Upper lobe of right lung (tissue), 1 donor: ENCODE measurements at regions not wholly inside any gene's neighbourhood (a gene's known extent, or its start where the extent isn't known, plus 50 kb on each side); places are given as distances from the start of the nearest gene placed in this dataset.
A peak's percentile ranks its signal among the peaks of the same experiment; 100 is the strongest.

Source experiments
- ATAC-seq: fragments of 200-7000 bp; cut with Tn5 transposase; one replicate; pipeline ENCODE4 v1.9.1; 2020; ENCODE audit warnings: mild to moderate bottlenecking, moderate library complexity
- DNase-seq: peaks from one replicate; pipeline ENCODE4 v3.0.0-alpha.2; 2020
- H3K27ac ChIP-seq: fragments of 200-600 bp; one replicate; pipeline ENCODE4 v1.8.0; 2022
- H3K27me3 ChIP-seq: fragments of 200-600 bp; one replicate; pipeline ENCODE4 v1.8.0; 2022; ENCODE audit warnings: mild to moderate bottlenecking
- H3K36me3 ChIP-seq: fragments of 200-600 bp; one replicate; pipeline ENCODE4 v1.8.0; 2022
- H3K4me1 ChIP-seq: fragments of 200-600 bp; one replicate; pipeline ENCODE4 v1.8.0; 2022
- H3K4me3 ChIP-seq: fragments of 200-600 bp; one replicate; pipeline ENCODE4 v1.8.0; 2022; ENCODE audit warnings: mild to moderate bottlenecking
- H3K9me3 ChIP-seq: fragments of 200-600 bp; one replicate; pipeline ENCODE4 v1.8.0; 2022
- intact Hi-C: fragments of 100-400 bp; cut with DNase I; formaldehyde crosslinking; loops from one replicate; pipeline ENCODE4 v1.11.0; 2022
- TF ChIP-seq, protein P1 (sequence below): fragments of 200-600 bp; IDR thresholded peaks from one replicate; pipeline ENCODE4 v1.8.0; 2022; ENCODE audit warnings: antibody characterized with exemption
- donor health status: DM: no; HTN: yes; CAD: no; lungs with severe emphysema.

DNA sequence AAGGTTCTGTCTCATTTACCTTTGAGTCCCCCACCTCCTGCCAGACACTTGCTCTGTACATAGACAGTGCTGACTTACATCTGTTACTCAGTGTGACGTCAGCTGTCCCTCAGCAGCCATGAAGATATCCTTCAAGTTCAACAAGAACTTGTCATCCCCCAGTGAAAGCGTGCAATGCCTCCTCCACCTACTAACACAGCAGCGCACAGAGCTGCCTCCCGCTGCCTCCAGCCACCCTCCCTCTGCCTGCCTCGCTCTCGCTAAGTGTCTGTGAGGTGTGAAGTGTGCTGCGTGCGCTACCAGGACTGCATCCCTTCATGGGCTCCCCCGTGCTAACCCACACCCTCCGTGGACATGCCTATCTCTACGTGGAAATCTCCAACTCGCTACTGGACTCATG, 621.4 kb downstream of the BRD1 start:
- peak; percentile 48 for DNase-seq
- intact Hi-C loops = no loop called here
- no peak for ATAC-seq
- H3K4me1 ChIP-seq = no peaks in the 10 kb centered on the region
- TF ChIP-seq, protein P1, sequence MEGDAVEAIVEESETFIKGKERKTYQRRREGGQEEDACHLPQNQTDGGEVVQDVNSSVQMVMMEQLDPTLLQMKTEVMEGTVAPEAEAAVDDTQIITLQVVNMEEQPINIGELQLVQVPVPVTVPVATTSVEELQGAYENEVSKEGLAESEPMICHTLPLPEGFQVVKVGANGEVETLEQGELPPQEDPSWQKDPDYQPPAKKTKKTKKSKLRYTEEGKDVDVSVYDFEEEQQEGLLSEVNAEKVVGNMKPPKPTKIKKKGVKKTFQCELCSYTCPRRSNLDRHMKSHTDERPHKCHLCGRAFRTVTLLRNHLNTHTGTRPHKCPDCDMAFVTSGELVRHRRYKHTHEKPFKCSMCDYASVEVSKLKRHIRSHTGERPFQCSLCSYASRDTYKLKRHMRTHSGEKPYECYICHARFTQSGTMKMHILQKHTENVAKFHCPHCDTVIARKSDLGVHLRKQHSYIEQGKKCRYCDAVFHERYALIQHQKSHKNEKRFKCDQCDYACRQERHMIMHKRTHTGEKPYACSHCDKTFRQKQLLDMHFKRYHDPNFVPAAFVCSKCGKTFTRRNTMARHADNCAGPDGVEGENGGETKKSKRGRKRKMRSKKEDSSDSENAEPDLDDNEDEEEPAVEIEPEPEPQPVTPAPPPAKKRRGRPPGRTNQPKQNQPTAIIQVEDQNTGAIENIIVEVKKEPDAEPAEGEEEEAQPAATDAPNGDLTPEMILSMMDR = no peak
- H3K4me3 ChIP-seq = no peak overlapping the region
- no peak overlapping the region for H3K27ac ChIP-seq
- no peaks in the 10 kb centered on the region for H3K9me3 ChIP-seq
- peaks cover 8% of the 10 kb centered on the region for H3K27me3 ChIP-seq
- H3K36me3 ChIP-seq = no peaks in the 10 kb centered on the region

DNA sequence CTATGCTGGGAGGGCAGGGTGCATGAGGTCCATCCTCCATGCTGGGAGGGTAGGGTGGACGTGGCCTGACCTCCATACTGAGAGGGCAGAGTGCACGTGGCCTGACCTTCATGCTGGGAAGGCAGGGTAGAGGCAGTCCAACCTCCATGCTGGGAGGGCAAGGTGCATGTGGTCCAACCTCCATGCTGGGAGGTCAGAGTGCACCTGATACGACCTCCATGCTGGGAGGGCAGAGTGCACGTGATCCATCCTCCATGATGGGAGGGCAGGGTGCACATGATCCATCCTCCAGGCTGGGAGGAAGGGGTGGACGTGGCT, 622.2 kb downstream of the BRD1 start:
- Histone ChIP-seq H3K36me3 (no peaks in the 10 kb centered on the region), H3K4me1 (no peaks in the 10 kb centered on the region), H3K4me3 (no peak overlapping the region), H3K27ac (no peak overlapping the region), H3K9me3 (no peaks in the 10 kb centered on the region), H3K27me3 (peaks cover 8% of the 10 kb centered on the region)
- ATAC-seq (no peak), DNase-seq (no peak)
- TF ChIP-seq, protein P1 = no peak
- intact Hi-C loops = no loop called here

DNA sequence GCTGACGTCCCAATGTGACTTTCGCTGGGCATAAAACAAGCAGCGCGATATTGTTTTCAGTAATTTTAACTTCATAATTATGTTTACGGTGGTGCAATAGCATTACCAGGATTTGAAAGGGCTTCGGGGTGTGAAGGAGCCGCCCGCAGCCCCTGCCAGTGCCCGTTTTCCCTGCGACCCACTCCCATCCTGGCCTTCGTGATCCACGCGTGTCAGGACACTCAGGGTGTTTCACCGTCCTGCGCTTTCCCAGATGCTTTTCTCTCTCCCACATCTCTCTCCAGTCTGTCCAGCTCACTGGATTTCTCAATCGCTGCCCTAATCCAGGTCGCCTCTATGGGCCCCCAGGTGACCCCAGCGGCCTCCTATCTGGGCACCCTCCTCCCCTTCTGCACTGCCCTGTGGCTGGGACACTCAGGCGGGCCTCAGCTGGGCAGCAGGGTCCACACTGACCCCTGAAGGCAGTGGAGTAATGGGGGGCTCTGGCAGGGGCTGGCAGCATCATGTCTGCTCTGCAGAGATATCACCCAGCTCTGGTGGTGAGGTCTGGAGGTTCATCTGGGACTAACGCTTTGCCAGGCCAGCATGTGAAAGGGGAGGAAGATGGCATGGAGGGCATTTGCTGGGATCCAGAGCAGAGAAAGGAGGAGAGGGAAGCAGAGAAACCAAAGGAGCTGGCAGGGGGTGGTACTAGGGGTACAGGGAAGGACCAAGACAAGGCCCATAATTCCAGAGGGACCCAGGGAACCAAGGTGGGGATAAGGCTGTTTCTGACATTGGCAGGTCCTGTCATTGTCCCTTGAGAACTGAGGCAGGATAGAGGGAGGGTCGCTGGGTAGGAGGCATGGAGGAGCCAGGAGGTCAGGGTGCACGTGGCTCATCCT, 622.8 kb downstream of the BRD1 start:
- peak; percentile 37 for DNase-seq
- H3K27me3 ChIP-seq = peaks cover 8% of the 10 kb centered on the region
- TF ChIP-seq, protein P1 = no peak
- no peak overlapping the region for H3K27ac ChIP-seq
- intact Hi-C loops = no loop called here
- no peak overlapping the region for H3K4me3 ChIP-seq
- no peaks in the 10 kb centered on the region for H3K9me3 ChIP-seq
- no peaks in the 10 kb centered on the region for H3K4me1 ChIP-seq
- no peaks in the 10 kb centered on the region for H3K36me3 ChIP-seq
- ATAC-seq = no peak

DNA sequence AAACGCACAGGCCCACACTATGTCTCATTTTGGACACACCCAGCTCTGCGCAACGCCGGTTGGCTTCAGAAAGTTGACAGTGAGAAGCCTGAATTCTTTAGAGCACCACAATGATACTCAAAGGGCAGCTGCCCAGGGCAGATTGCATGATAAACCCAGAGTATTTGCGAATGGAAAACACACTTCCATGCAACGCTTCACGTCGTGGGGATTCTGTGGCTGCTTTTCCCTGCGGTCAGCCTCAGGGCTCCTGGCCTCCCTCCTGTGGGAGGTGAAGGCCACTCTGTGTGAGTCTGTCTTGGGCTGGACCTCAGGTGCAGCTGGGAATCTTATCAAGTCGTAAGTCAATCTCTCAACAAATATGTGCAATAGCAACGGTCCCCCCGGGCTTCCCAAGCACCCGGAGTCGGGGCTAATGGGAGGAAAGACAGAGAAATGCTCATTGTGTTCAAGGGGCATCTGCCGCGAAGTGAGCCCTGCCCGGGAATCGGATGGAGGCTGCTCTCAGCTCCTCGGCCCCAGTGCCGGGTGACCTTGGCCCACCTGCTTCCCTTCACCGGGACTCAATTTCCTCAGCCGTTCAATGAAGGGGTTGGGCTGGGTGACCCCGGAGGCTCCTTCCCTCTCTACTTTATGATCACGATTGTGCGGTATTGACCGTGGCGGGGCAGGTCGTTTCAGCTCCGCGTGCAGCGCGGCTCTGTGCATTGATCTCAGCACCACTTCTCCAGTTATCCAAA, 623.6 kb downstream of the BRD1 start:
- no peaks in the 10 kb centered on the region for H3K9me3 ChIP-seq
- H3K27ac ChIP-seq = no peak overlapping the region
- intact Hi-C loops = no loop called here
- H3K4me3 ChIP-seq = no peak overlapping the region
- H3K36me3 ChIP-seq = no peaks in the 10 kb centered on the region
- DNase-seq (peak; percentile 43), ATAC-seq (no peak)
- H3K27me3 ChIP-seq = peaks cover 8% of the 10 kb centered on the region
- H3K4me1 ChIP-seq = no peaks in the 10 kb centered on the region
- TF ChIP-seq, protein P1 = no peak

DNA sequence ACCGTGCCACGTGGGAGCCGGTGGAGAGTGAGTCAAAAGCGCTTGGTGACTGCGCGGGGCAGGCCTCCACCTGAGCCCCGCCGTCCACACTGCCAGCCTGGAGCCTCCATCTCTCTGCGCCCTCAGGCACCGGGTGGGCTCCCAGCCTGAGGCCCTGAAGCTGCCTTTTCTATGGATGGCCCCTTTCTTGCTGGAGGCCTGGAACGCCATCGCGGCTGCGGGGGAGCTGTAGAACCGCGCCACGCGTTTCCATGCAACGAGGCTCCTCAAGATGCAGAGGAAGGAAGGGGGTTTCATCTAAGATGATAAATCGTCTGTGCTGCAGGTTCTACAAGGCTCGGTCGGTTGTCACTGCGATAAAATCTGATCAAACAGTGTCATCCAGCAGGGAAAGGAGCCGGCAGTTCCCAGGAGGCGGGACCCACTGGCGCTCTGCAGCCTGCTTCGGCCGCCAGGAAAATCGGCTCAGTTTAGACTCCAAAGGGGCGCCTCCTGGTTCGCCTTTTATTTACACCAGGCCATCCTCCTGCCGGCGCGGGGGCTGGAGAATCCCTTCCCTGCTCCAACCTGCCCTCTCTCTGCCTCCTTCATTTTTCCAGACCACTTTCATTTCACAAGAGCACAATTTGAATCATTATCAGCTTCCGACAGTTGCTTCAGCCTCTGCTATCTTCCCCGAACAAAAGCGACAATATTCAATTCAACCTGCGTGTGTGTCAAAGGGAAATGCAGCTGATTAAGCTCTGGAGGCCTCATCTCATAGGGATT, 624.4 kb downstream of the BRD1 start:
- Histone ChIP-seq H3K36me3 (no peaks in the 10 kb centered on the region), H3K27ac (no peak overlapping the region), H3K9me3 (no peaks in the 10 kb centered on the region), H3K4me3 (no peak overlapping the region), H3K27me3 (peaks cover 8% of the 10 kb centered on the region), H3K4me1 (no peaks in the 10 kb centered on the region)
- no peak for ATAC-seq
- intact Hi-C loops = no loop called here
- TF ChIP-seq, protein P1 = no peak
- peak; percentile 53 for DNase-seq
